ENCODE measurements at regions not wholly inside any gene's neighbourhood (a gene's known extent, or its start where the extent isn't known, plus 50 kb on each side); places are given as distances from the start of the nearest gene placed in this dataset.
"Not testable (repeated sequence)": the region's sequence is repeated elsewhere in the genome, so short reads cannot be mapped to it uniquely, and the experiment has no call there.

GRCh38 chr2:117337981-117338380, 476.5 kb upstream of the DDX18 start:
- TF ChIP-seq, protein P1, sequence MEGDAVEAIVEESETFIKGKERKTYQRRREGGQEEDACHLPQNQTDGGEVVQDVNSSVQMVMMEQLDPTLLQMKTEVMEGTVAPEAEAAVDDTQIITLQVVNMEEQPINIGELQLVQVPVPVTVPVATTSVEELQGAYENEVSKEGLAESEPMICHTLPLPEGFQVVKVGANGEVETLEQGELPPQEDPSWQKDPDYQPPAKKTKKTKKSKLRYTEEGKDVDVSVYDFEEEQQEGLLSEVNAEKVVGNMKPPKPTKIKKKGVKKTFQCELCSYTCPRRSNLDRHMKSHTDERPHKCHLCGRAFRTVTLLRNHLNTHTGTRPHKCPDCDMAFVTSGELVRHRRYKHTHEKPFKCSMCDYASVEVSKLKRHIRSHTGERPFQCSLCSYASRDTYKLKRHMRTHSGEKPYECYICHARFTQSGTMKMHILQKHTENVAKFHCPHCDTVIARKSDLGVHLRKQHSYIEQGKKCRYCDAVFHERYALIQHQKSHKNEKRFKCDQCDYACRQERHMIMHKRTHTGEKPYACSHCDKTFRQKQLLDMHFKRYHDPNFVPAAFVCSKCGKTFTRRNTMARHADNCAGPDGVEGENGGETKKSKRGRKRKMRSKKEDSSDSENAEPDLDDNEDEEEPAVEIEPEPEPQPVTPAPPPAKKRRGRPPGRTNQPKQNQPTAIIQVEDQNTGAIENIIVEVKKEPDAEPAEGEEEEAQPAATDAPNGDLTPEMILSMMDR (IDR thresholded peaks at IDR 0.05): not testable (repeated sequence)
- TF ChIP-seq POLR2A, POLR2AphosphoS5 (IDR thresholded peaks at IDR 0.05): not testable (repeated sequence)

All from gastroesophageal sphincter (tissue), 3 donors.